ENCODE measurements at regions not wholly inside any gene's neighbourhood (a gene's known extent, or its start where the extent isn't known, plus 50 kb on each side); places are given as distances from the start of the nearest gene placed in this dataset.

GRCh38 chr6:132228894-132229293 lies 172.4 kb downstream of the MOXD1 start:
- Histone ChIP-seq H3K9ac (no peak overlapping the region), H3K9me3 (no peaks in the 10 kb centered on the region), H3K27ac (ENCODE audit: low read depth in 2 of 2, low read length in 1 of 2) (no peak overlapping the region), H3K36me3 (replicated peaks in 1 of 2; ENCODE audit: control insufficient read depth in 1 of 2, insufficient read depth in 2 of 2, low read length in 1 of 2) (no peaks in the 10 kb centered on the region), H3K4me3 (ENCODE audit: low read depth in 2 of 2, low read length in 1 of 2) (no peak overlapping the region), H3F3A (replicated peaks; ENCODE audit: insufficient read depth) (no peaks in the 10 kb centered on the region), H2AFZ (ENCODE audit: low read depth) (no peak overlapping the region), H3K4me2 (no peak overlapping the region), H3K9me2 (no peaks in the 10 kb centered on the region), H4K20me1 (ENCODE audit: insufficient read depth) (no peaks in the 10 kb centered on the region), H3K4me1 (ENCODE audit: control insufficient read depth in 1 of 2, insufficient read depth in 2 of 2, low read depth in 1 of 2, low read length in 1 of 2) (no peaks in the 10 kb centered on the region), H3K27me3 (ENCODE audit: insufficient read depth) (no peaks in the 10 kb centered on the region), H3K79me2 (ENCODE audit: insufficient read depth) (no peaks in the 10 kb centered on the region)
- POLR2A ChIA-PET = no interaction called here
- WGBS (ENCODE audit: low lambda C conversion rate) = 24% methylated on average over 1 of the region's 1 CpG
- CTCF ChIA-PET = no interaction called here
- DNase-seq = no peak
- no peak for TF ChIP-seq PBX3 (IDR thresholded peaks at IDR 0.05)
- TF ChIP-seq TAF1 (IDR thresholded peaks at IDR 0.05; ENCODE audit: borderline replicate concordance, low read depth, low read length) = no peak
- no peak for TF ChIP-seq TCF12 (IDR thresholded peaks at IDR 0.05)
- TF ChIP-seq SMC3 (IDR thresholded peaks at IDR 0.05; ENCODE audit: low read depth, low read length) = no peak
- no peak for TF ChIP-seq ZBTB33 (IDR thresholded peaks at IDR 0.05; ENCODE audit: borderline replicate concordance, low read depth)
- TF ChIP-seq MAX (IDR thresholded peaks at IDR 0.05; ENCODE audit: low read depth) = no peak
- TF ChIP-seq EZH2phosphoT487 (IDR thresholded peaks at IDR 0.05; ENCODE audit: borderline replicate concordance, low read depth) = no peak
- TF ChIP-seq MEF2A (IDR thresholded peaks at IDR 0.05; ENCODE audit: borderline replicate concordance, low read depth) = no peak
- no peak for TF ChIP-seq NRF1 (IDR thresholded peaks at IDR 0.05; ENCODE audit: low read depth, low read length)
- no peak for TF ChIP-seq TEAD4 (IDR thresholded peaks at IDR 0.05; ENCODE audit: borderline replicate concordance, insufficient read depth)
- TF ChIP-seq CTCF (IDR thresholded peaks at IDR 0.05) = no peak
- TF ChIP-seq USF2 (IDR thresholded peaks at IDR 0.05; ENCODE audit: borderline replicate concordance, low read depth, low read length) = no peak
- TF ChIP-seq GABPA (IDR thresholded peaks at IDR 0.05; ENCODE audit: low read depth) = no peak
- no peak for TF ChIP-seq RXRA (IDR thresholded peaks at IDR 0.05; ENCODE audit: borderline replicate concordance, low read depth)
- TF ChIP-seq FOXM1 (IDR thresholded peaks at IDR 0.05; ENCODE audit: low read depth) = no peak
- TF ChIP-seq RAD21 (IDR thresholded peaks at IDR 0.05; ENCODE audit: low read length) = no peak
- no peak for TF ChIP-seq USF1 (IDR thresholded peaks at IDR 0.05; ENCODE audit: borderline replicate concordance, low read depth)

Measured in SK-N-SH (cell line).